Endothelial cell of umbilical vein (primary cell): ENCODE measurements at regions not wholly inside any gene's neighbourhood (a gene's known extent, or its start where the extent isn't known, plus 50 kb on each side); places are given as distances from the start of the nearest gene placed in this dataset.

Experiments used
- CTCF ChIP-seq, 2 donors: IDR thresholded peaks; 1 replicate in 1 of 2; 2 replicates in 1 of 2; pipeline ENCODE4 v1.5.1; 2011; ENCODE audit warnings: low read length in 2 of 2, mild to moderate bottlenecking in 2 of 2, moderate library complexity in 2 of 2, control low read depth in 1 of 2, inconsistent platforms in 1 of 2, low read depth in 1 of 2; ENCODE audit not compliant: insufficient read depth in 1 of 2; ENCODE audit errors: extremely low read depth in 1 of 2
- EZH2 ChIP-seq: IDR thresholded peaks from 2 replicates; pipeline ENCODE4 v1.6.1; 2012; ENCODE audit warnings: borderline replicate concordance, low read depth, mild to moderate bottlenecking, moderate library complexity, low read length, inconsistent platforms; ENCODE audit not compliant: severe bottlenecking
- FOS ChIP-seq: IDR thresholded peaks from 2 replicates; pipeline ENCODE4 v1.6.1; 2011; ENCODE audit warnings: mild to moderate bottlenecking, low read length, moderate library complexity, borderline replicate concordance; ENCODE audit not compliant: insufficient read depth
- GATA2 ChIP-seq: IDR thresholded peaks from 2 replicates; pipeline ENCODE4 v1.7.0; 2011; ENCODE audit warnings: low read depth, mild to moderate bottlenecking, moderate library complexity, mixed read lengths, low read length; ENCODE audit not compliant: insufficient read length, insufficient read depth
- MAX ChIP-seq: IDR thresholded peaks from 2 replicates; pipeline ENCODE4 v1.6.1; 2011; ENCODE audit not compliant: insufficient read depth, insufficient read length
- MYC ChIP-seq: IDR thresholded peaks from one replicate; pipeline ENCODE4 v1.6.1; 2011; ENCODE audit warnings: mild to moderate bottlenecking, low read depth, low read length
- POLR2A ChIP-seq: IDR thresholded peaks from 2 replicates; pipeline ENCODE4 v1.6.1; 2012; ENCODE audit warnings: low read depth, mild to moderate bottlenecking, control low read depth, low read length
- POLR2AphosphoS5 ChIP-seq: IDR thresholded peaks from 2 replicates; pipeline ENCODE4 v1.6.1; 2012; ENCODE audit warnings: low read depth, mild to moderate bottlenecking, control low read depth, low read length, moderate library complexity; ENCODE audit not compliant: insufficient read depth

GRCh38 chr18:52060607-52061304, 279.2 kb upstream of the DCC start:
- TF ChIP-seq CTCF (IDR thresholded peaks at IDR 0.05; ENCODE audit: extremely low read depth in 1 of 2, insufficient read depth in 1 of 2, low read depth in 1 of 2, low read length in 2 of 2) (no peak), POLR2AphosphoS5 (no peak), POLR2A (no peak), GATA2 (no peak), FOS (no peak), EZH2 (no peak), MAX (no peak), MYC (no peak)
